ENCODE measurements at regions not wholly inside any gene's neighbourhood (a gene's known extent, or its start where the extent isn't known, plus 50 kb on each side); places are given as distances from the start of the nearest gene placed in this dataset.
A peak's percentile ranks its signal among the peaks of the same experiment; 100 is the strongest.

DNA sequence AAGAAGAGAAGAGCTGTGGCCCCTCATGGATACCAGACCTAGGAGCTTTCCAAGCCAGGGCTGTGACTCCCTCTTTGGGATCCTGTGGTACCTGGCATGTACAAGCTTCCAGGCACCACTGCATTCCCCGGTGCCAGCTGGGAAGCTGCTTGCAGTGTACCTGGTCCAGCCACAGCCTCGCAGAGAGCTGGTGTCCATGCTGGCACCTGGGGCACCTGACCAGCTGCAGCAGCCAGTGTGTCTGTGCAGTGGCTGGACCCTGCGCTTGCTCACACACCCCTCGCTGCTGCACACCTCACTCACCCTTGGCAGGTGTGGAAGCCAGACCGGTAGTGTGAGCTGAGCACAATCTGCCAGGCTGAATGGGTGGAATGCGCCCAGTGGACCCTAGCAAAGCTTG, 190.9 kb upstream of the MAN1A1 start:
- 95 to 100% methylated on average over 2 to 6 of the region's 6 CpGs for WGBS, 2 experiments (ENCODE audit: insufficient coverage in 1 of 2, insufficient read length in 1 of 2)
- Histone ChIP-seq H3K36me3 (ENCODE audit: control insufficient read depth, insufficient read depth, low read length) (no peaks in the 10 kb centered on the region), H3K9ac (ENCODE audit: extremely low read depth, low read length, poor library complexity, severe bottlenecking) (no peak overlapping the region), H3K27me3 (ENCODE audit: control insufficient read depth, insufficient read depth, low read length, poor library complexity, severe bottlenecking) (peaks cover 13% of the 10 kb centered on the region), H3K4me3 (ENCODE audit: low read length) (no peak overlapping the region), H3K4me1 (ENCODE audit: control insufficient read depth, insufficient read depth, low read length) (no peaks in the 10 kb centered on the region), H3K9me3 (ENCODE audit: control insufficient read depth, low read length) (peaks cover 13% of the 10 kb centered on the region), H3K27ac (ENCODE audit: low read depth, low read length) (no peak overlapping the region)
- Mint-ChIP-seq H3K27ac (no peak overlapping the region), H3K4me3 (no peak overlapping the region), H3K9me3 (peaks cover 3% of the 10 kb centered on the region), H3K27me3 (ENCODE audit: insufficient read depth) (peaks cover 21% of the 10 kb centered on the region), H3K4me1 (peaks cover 15% of the 10 kb centered on the region), H3K36me3 (ENCODE audit: low read depth) (no peaks in the 10 kb centered on the region)
- DNase-seq, result no peak
- TF ChIP-seq, protein P1, sequence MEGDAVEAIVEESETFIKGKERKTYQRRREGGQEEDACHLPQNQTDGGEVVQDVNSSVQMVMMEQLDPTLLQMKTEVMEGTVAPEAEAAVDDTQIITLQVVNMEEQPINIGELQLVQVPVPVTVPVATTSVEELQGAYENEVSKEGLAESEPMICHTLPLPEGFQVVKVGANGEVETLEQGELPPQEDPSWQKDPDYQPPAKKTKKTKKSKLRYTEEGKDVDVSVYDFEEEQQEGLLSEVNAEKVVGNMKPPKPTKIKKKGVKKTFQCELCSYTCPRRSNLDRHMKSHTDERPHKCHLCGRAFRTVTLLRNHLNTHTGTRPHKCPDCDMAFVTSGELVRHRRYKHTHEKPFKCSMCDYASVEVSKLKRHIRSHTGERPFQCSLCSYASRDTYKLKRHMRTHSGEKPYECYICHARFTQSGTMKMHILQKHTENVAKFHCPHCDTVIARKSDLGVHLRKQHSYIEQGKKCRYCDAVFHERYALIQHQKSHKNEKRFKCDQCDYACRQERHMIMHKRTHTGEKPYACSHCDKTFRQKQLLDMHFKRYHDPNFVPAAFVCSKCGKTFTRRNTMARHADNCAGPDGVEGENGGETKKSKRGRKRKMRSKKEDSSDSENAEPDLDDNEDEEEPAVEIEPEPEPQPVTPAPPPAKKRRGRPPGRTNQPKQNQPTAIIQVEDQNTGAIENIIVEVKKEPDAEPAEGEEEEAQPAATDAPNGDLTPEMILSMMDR (conservative IDR thresholded peaks at IDR 0.05), result no peak

DNA sequence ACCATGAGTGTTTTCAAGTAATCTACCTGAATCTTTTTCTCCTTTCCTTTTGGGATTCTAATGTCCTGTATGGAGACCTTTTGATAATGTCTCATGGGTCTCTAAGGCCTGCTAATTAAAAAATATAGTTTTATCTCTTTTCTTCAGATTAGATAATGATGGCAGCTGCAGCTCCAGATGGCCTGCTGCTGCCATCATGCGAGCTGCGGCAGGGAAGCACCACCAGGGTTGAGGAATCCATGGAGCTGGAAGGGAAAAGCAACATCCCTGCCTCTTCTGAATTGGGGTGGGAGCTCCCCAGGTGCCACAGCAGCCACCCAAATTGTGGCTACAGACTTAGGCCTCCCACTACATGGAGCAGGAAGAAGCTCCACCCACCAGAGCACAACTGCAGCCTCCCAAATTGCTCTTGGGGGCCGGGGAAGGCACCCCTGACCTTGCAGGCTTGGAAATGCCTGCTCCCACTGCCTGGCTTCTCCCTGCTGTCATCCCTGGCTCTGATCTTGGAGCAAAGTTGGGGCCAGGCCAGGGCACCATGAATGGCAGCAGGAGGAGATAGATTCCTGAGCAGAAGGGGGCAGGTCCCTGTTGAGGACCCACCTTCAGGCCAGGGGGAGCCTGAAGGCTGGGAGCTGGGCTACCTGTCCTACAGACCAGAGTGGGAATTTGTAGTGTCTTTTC, 189.6 kb upstream of the MAN1A1 start:
- H3K4me3 ChIP-seq (ENCODE audit: low read length), result no peak overlapping the region
- Mint-ChIP-seq H3K27ac (no peak overlapping the region), H3K4me3 (no peak overlapping the region), H3K36me3 (ENCODE audit: low read depth) (no peaks in the 10 kb centered on the region), H3K27me3 (ENCODE audit: insufficient read depth) (peaks cover 21% of the 10 kb centered on the region), H3K9me3 (peaks cover 3% of the 10 kb centered on the region), H3K4me1 (peaks cover 15% of the 10 kb centered on the region)
- H3K4me1 ChIP-seq (ENCODE audit: control insufficient read depth, insufficient read depth, low read length), result no peaks in the 10 kb centered on the region
- H3K27ac ChIP-seq (ENCODE audit: low read depth, low read length), result no peak overlapping the region
- DNase-seq, result no peak
- peaks cover 13% of the 10 kb centered on the region for H3K27me3 ChIP-seq (ENCODE audit: control insufficient read depth, insufficient read depth, low read length, poor library complexity, severe bottlenecking)
- 64 to 73% methylated on average over 2 to 3 of the region's 3 CpGs for WGBS, 2 experiments (ENCODE audit: insufficient coverage in 1 of 2, insufficient read length in 1 of 2)
- H3K9ac ChIP-seq (ENCODE audit: extremely low read depth, low read length, poor library complexity, severe bottlenecking), result no peak overlapping the region
- TF ChIP-seq, protein P1 (conservative IDR thresholded peaks at IDR 0.05), result peak; percentile 40
- no peaks in the 10 kb centered on the region for H3K36me3 ChIP-seq (ENCODE audit: control insufficient read depth, insufficient read depth, low read length)
- peaks cover 13% of the 10 kb centered on the region for H3K9me3 ChIP-seq (ENCODE audit: control insufficient read depth, low read length)

DNA sequence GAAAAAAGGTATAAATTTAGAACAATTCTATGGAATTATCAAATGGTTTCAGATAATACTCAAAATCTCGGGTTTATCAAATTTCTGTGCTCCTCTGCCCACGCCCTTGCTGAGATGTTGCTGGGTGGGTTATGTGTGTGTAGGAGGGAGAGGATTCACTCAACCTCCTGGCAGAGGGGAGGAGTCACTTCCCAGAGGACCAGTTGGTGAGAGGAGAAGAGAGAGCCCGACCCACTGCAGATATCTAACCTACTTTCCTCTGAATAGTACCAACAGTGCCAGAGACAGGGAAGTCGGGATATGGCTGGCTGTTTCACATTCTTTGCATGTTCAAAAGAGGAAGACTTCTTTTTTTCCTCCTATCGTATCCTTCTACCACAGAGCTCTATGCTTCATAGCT, 187.1 kb upstream of the MAN1A1 start:
- Histone ChIP-seq H3K9ac (ENCODE audit: extremely low read depth, low read length, poor library complexity, severe bottlenecking) (no peak overlapping the region), H3K4me3 (ENCODE audit: low read length) (no peak overlapping the region), H3K36me3 (ENCODE audit: control insufficient read depth, insufficient read depth, low read length) (no peaks in the 10 kb centered on the region), H3K4me1 (ENCODE audit: control insufficient read depth, insufficient read depth, low read length) (no peaks in the 10 kb centered on the region), H3K27ac (ENCODE audit: low read depth, low read length) (no peak overlapping the region), H3K9me3 (ENCODE audit: control insufficient read depth, low read length) (peaks cover 13% of the 10 kb centered on the region), H3K27me3 (ENCODE audit: control insufficient read depth, insufficient read depth, low read length, poor library complexity, severe bottlenecking) (no peaks in the 10 kb centered on the region)
- 87 to 93% methylated on average over 3 to 5 of the region's 5 CpGs for WGBS, 2 experiments (ENCODE audit: insufficient coverage in 1 of 2, insufficient read length in 1 of 2)
- H3K4me3 Mint-ChIP-seq, result no peak overlapping the region
- no peak overlapping the region for H3K27ac Mint-ChIP-seq
- H3K9me3 Mint-ChIP-seq, result peaks cover 3% of the 10 kb centered on the region
- H3K4me1 Mint-ChIP-seq, result peaks cover 6% of the 10 kb centered on the region
- TF ChIP-seq, protein P1 (conservative IDR thresholded peaks at IDR 0.05), result no peak
- H3K27me3 Mint-ChIP-seq (ENCODE audit: insufficient read depth), result peaks cover 14% of the 10 kb centered on the region
- DNase-seq, result no peak
- H3K36me3 Mint-ChIP-seq (ENCODE audit: low read depth), result no peaks in the 10 kb centered on the region
